GM12878 (cell line): ENCODE measurements at regions not wholly inside any gene's neighbourhood (a gene's known extent, or its start where the extent isn't known, plus 50 kb on each side); places are given as distances from the start of the nearest gene placed in this dataset.

ENCODE experiments used
- ATAC-seq: fragments of 200-7000 bp; cut with Tn5 transposase; 3 replicates; pipeline ENCODE4 v1.9.1; 2020; ENCODE audit warnings: mild to moderate bottlenecking, moderate library complexity
- BruUV-seq: library from RNA; stranded (reverse); fragments of 400-500 nt; replicated peaks from 2 replicates; lab custom pipeline; 2021; lab: Mats Ljungman, UMichigan
- CTCF ChIA-PET: fragments of 300-600 bp; sonication (Branson Sonifier 250); formaldehyde crosslinking; extraction: SDS; loops from one replicate; lab custom pipeline; 2021; ENCODE audit warnings: inconsistent platforms; lab: Yijun Ruan, JAX
- POLR2A ChIA-PET: fragments of 350-600 bp; formaldehyde crosslinking; extraction: SDS; loops from one replicate; lab custom pipeline; 2021; ENCODE audit warnings: inconsistent platforms; lab: Charles Lee
- RAD21 ChIA-PET: fragments of 300-600 bp; sonication (Branson Sonifier 250); formaldehyde crosslinking; loops from one replicate; lab custom pipeline; 2023; ENCODE audit warnings: antibody characterized with exemption; ENCODE audit not compliant: unreplicated experiment; lab: Charles Lee
- SMC1A ChIA-PET: fragments of 300-600 bp; sonication (Branson Sonifier 250); formaldehyde crosslinking; loops from one replicate; lab custom pipeline; 2023; ENCODE audit not compliant: unreplicated experiment, uncharacterized antibody; lab: Charles Lee
- DNase-seq: peaks from one replicate; pipeline ENCODE4 v3.0.0-alpha.2; 2011; ENCODE audit warnings: low read depth, low spot score
- FAIRE-seq: peaks from 3 replicates; lab custom pipeline; 2011; peaks lifted over from hg19 to GRCh38; lab: Jason Lieb, UNC
- H2AFZ ChIP-seq: 2 replicates; pipeline ENCODE4 v1.6.0; 2011; ENCODE audit warnings: low read depth, low read length, control low read depth; ENCODE audit not compliant: control insufficient read depth
- H3K27ac ChIP-seq: 2 replicates; pipeline ENCODE4 v1.5.1; 2011; ENCODE audit warnings: control low read depth; ENCODE audit not compliant: control insufficient read depth, insufficient read depth
- H3K27me3 ChIP-seq, 2 experiments: replicated peaks in 1 of 2; 2 replicates each; pipeline versions ENCODE4 v1.6.0 to v1.6.1; 2011; ENCODE audit warnings: low read length in 1 of 2; ENCODE audit not compliant: control insufficient read depth in 2 of 2, insufficient read depth in 2 of 2
- H3K36me3 ChIP-seq, 2 experiments: 2 replicates each; pipeline ENCODE4 v1.5.1; 2011; ENCODE audit warnings: low read length in 1 of 2; ENCODE audit not compliant: control insufficient read depth in 2 of 2, insufficient read depth in 2 of 2
- H3K4me1 ChIP-seq: 2 replicates; pipeline ENCODE4 v1.6.1; 2011; ENCODE audit warnings: mild to moderate bottlenecking, low read length, moderate library complexity, mixed read lengths; ENCODE audit not compliant: control insufficient read depth, insufficient read depth
- H3K4me2 ChIP-seq: 2 replicates; pipeline ENCODE4 v1.6.0; 2011; ENCODE audit warnings: control low read depth; ENCODE audit not compliant: control insufficient read depth, insufficient read depth
- H3K4me3 ChIP-seq: fragments of 200-600 bp; sonication (generic); 2 replicates; pipeline ENCODE4 v1.5.1; 2016
- H3K79me2 ChIP-seq: 2 replicates; pipeline ENCODE4 v1.6.0; 2011; ENCODE audit warnings: low read length; ENCODE audit not compliant: control insufficient read depth, insufficient read depth
- H3K9ac ChIP-seq: 2 replicates; pipeline ENCODE4 v1.8.0; 2011; ENCODE audit warnings: low read length, control low read depth, mixed read lengths; ENCODE audit not compliant: control insufficient read depth, insufficient read depth
- H3K9me3 ChIP-seq: replicated peaks from 3 replicates; pipeline ENCODE4 v1.5.1; 2011; ENCODE audit warnings: mild to moderate bottlenecking, low read length; ENCODE audit not compliant: control insufficient read depth, insufficient read depth
- H4K20me1 ChIP-seq: 2 replicates; pipeline ENCODE4 v1.6.0; 2011; ENCODE audit not compliant: control insufficient read depth, insufficient read depth
- CREM ChIP-seq: IDR thresholded peaks from 2 replicates; pipeline ENCODE4 v1.6.1; 2014; ENCODE audit warnings: antibody characterized with exemption, low read depth
- CTCF ChIP-seq, 3 experiments: IDR thresholded peaks in 2 of 3; conservative IDR thresholded peaks in 1 of 3; 2 replicates each; pipeline ENCODE4 v1.5.1; 2011; ENCODE audit warnings: low read depth in 3 of 3, low read length in 3 of 3, mild to moderate bottlenecking in 3 of 3, control low read depth in 2 of 3, moderate library complexity in 2 of 3, inconsistent platforms in 1 of 3, mixed read lengths in 1 of 3; ENCODE audit not compliant: control insufficient read depth in 2 of 3, insufficient read depth in 1 of 3; ENCODE audit errors: extremely low read depth in 1 of 3
- GABPA ChIP-seq: IDR thresholded peaks from 2 replicates; pipeline ENCODE4 v1.6.1; 2014; ENCODE audit warnings: antibody characterized with exemption, low read depth, mild to moderate bottlenecking, inconsistent platforms
- JUND ChIP-seq: IDR thresholded peaks from 2 replicates; pipeline ENCODE4 v1.6.1; 2012; ENCODE audit warnings: low read depth, mild to moderate bottlenecking, low read length, improper control_type of control experiment, moderate library complexity
- MTA3 ChIP-seq: IDR thresholded peaks from 2 replicates; pipeline ENCODE4 v1.6.1; 2012; ENCODE audit warnings: low read length, inconsistent platforms, borderline replicate concordance
- NFYB ChIP-seq: IDR thresholded peaks from 2 replicates; pipeline ENCODE4 v1.6.1; 2011; ENCODE audit warnings: low read depth, mild to moderate bottlenecking, low read length, improper control_type of control experiment, moderate library complexity; ENCODE audit not compliant: insufficient read depth
- PAX5 ChIP-seq: IDR thresholded peaks from 2 replicates; pipeline ENCODE4 v1.6.1; 2011; ENCODE audit warnings: low read depth, low read length, borderline replicate concordance
- SRF ChIP-seq, 2 experiments: IDR thresholded peaks; 2 replicates each; pipeline ENCODE4 v1.6.1; 2011; ENCODE audit warnings: low read depth in 2 of 2, low read length in 2 of 2, mild to moderate bottlenecking in 1 of 2, moderate library complexity in 1 of 2
- USF1 ChIP-seq: IDR thresholded peaks from 2 replicates; pipeline ENCODE4 v1.6.1; 2011; ENCODE audit warnings: borderline replicate concordance, low read depth, mild to moderate bottlenecking, moderate library complexity, mixed read lengths, low read length; ENCODE audit not compliant: insufficient read depth; ENCODE audit errors: extremely low read length
- ZNF207 ChIP-seq: fragments of 450-650 bp; IDR thresholded peaks from 2 replicates; pipeline ENCODE4 v1.6.1; 2014; ENCODE audit warnings: antibody characterized with exemption, mild to moderate bottlenecking, borderline replicate concordance
- ZNF274 ChIP-seq: IDR thresholded peaks from one replicate; pipeline ENCODE4 v1.8.0; 2011; ENCODE audit not compliant: insufficient read length, insufficient read depth
- WGBS: methylation state at CpG from one replicate; pipeline ENCODE4 v1.1.6; 2016; ENCODE audit warnings: low lambda C conversion rate; ENCODE audit not compliant: insufficient replicate concordance, insufficient coverage; ENCODE audit errors: missing lambda C conversion rate; 5-methylcytosine and 5-hydroxymethylcytosine counted together
- in situ Hi-C: fragments of 300-500 bp; cut with MboI; formaldehyde crosslinking; loops from 9 replicates; pipeline ENCODE4 v1.14.3; 2018; ENCODE audit warnings: mixed read lengths
- intact Hi-C: fragments of 100-400 bp; cut with micrococcal nuclease; formaldehyde crosslinking; loops from one replicate; pipeline ENCODE4 v1.14.2; 2022; ENCODE audit not compliant: unreplicated experiment

- TF ChIP-seq CTCF (IDR thresholded peaks at IDR 0.05 in 2 of 3, conservative IDR thresholded peaks at IDR 0.05 in 1 of 3; ENCODE audit: control insufficient read depth in 2 of 3, extremely low read depth in 1 of 3, insufficient read depth in 1 of 3, low read depth in 3 of 3, low read length in 3 of 3) (no peak), GABPA (no peak), ZNF274 (no peak), ZNF207 (no peak), USF1 (no peak), SRF (IDR thresholded peaks at IDR 0.05; ENCODE audit: low read depth in 2 of 2, low read length in 2 of 2) (no peak), MTA3 (no peak)
These were observed 514.4 kb downstream of the DMAC1 start (continued) for GRCh38 chr9:7285199-7285598.

DNA sequence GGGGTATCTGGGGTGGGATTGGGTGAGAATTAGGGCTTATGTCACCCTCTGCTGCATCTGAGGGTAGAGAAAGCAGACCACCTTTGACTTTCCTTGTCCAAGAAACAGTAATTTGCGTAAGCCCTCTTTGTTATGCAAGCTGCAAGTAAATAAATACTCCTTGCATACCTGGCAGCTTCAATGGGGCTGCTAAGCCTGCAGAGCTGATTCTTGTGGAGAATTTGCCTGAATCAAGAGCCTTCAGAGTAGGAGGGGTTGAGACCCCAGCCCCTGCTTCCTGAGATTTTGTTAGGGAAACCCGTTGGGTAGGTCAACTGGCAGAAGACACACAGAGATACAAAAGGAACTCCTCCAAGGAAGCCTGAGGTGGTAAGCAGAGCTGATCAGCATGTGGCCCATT lies 515.1 kb downstream of the DMAC1 start:
- TF ChIP-seq NFYB: no peak
- no peak for TF ChIP-seq PAX5
- TF ChIP-seq JUND: no peak
- no peak for TF ChIP-seq CREM
- DNase-seq (no peak), ATAC-seq (no peak), FAIRE-seq (no peak)
- H2AFZ ChIP-seq: no peak overlapping the region
- no peak overlapping the region for H3K27ac ChIP-seq
- no peak overlapping the region for H3K9ac ChIP-seq
- H3K36me3 ChIP-seq: no peaks in the 10 kb centered on the region
- RAD21 ChIA-PET: no interaction called here
- H3K9me3 ChIP-seq: no peaks in the 10 kb centered on the region; the same call in 2 of the 3 replicates
- CTCF ChIA-PET: interaction anchor here (1.1 kb wide), 1 partner anchor 10 kb away, joined by 3 read pairs; no protein-coding TSS in a partner anchor
- 23% methylated on average over 2 of the region's 2 CpGs for WGBS
- H4K20me1 ChIP-seq: no peaks in the 10 kb centered on the region
- H3K4me1 ChIP-seq: no peaks in the 10 kb centered on the region; the same call in 1 of the 2 replicates
- no peaks in the 10 kb centered on the region for H3K27me3 ChIP-seq
- in situ Hi-C loops (loop anchor here (25.0 kb wide), 1 partner anchor 503 kb away; the partner anchor contains the start of gene DMAC1), intact Hi-C loops (no loop called here)
- SMC1A ChIA-PET: interaction anchor here (1.2 kb wide), 1 partner anchor 8 kb away, joined by 3 read pairs; no protein-coding TSS in a partner anchor
- no peak overlapping the region for H3K4me2 ChIP-seq
- H3K79me2 ChIP-seq: no peaks in the 10 kb centered on the region
- H3K4me3 ChIP-seq: no peak overlapping the region
- no TSS peak for BruUV-seq
- POLR2A ChIA-PET: no interaction called here
